Stimulated activated CD8-positive, alpha-beta memory T cell treated with anti-CD3 and anti-CD28 coated beads, Interleukin-15, amount 100 ng/mL, for 4 hours (primary cell): ENCODE measurements at regions not wholly inside any gene's neighbourhood (a gene's known extent, or its start where the extent isn't known, plus 50 kb on each side); places are given as distances from the start of the nearest gene placed in this dataset.

ENCODE experiments used
- DNase-seq, 2 donors: peaks; one replicate each; pipeline ENCODE4 v3.0.0-alpha.2; 2020; ENCODE audit warnings: low read depth in 2 of 2

GRCh38 chr14:100438678-100439592 lies 115.8 kb downstream of the SLC25A47 start:
- peak; percentile 17 to 38 for DNase-seq

GRCh38 chr14:100439781-100440180 lies 116.6 kb downstream of the SLC25A47 start:
- DNase-seq, result no peak

GRCh38 chr14:100440207-100440631 lies 117.1 kb downstream of the SLC25A47 start:
- DNase-seq, result no peak

GRCh38 chr14:100440758-100441203 lies 117.6 kb downstream of the SLC25A47 start:
- no peak for DNase-seq

GRCh38 chr14:100441271-100441947 lies 118.3 kb downstream of the SLC25A47 start:
- DNase-seq, result no peak

GRCh38 chr14:100442036-100442435 lies 118.9 kb downstream of the SLC25A47 start:
- DNase-seq, result no peak

- no peak for DNase-seq
Measured at GRCh38 chr14:100442498-100443490, 119.7 kb downstream of the SLC25A47 start.

GRCh38 chr14:100443603-100444002 lies 120.5 kb downstream of the SLC25A47 start:
- DNase-seq, result no peak

GRCh38 chr14:100445436-100446088 lies 122.4 kb downstream of the SLC25A47 start:
- DNase-seq, result no peak

GRCh38 chr14:100446572-100446971 lies 123.4 kb downstream of the SLC25A47 start:
- no peak for DNase-seq

GRCh38 chr14:100448376-100448775 lies 125.2 kb downstream of the SLC25A47 start:
- DNase-seq, result no peak

GRCh38 chr14:100449225-100449987 lies 126.3 kb downstream of the SLC25A47 start:
- no peak for DNase-seq

- no peak for DNase-seq
Measured at GRCh38 chr14:100450049-100450448, 126.9 kb downstream of the SLC25A47 start.

- DNase-seq, result no peak
Measured at GRCh38 chr14:100450736-100451135, 127.6 kb downstream of the SLC25A47 start.

GRCh38 chr14:100451264-100451663 lies 128.1 kb downstream of the SLC25A47 start:
- no peak for DNase-seq

GRCh38 chr14:100453930-100454329 lies 130.8 kb downstream of the SLC25A47 start:
- DNase-seq, result no peak

GRCh38 chr14:100454437-100454836 lies 131.3 kb downstream of the SLC25A47 start:
- DNase-seq, result no peak

GRCh38 chr14:100463937-100464336 lies 123.3 kb downstream of the BEGAIN start:
- no peak for DNase-seq

- DNase-seq, result no peak
Measured at GRCh38 chr14:100466111-100466856, 120.9 kb downstream of the BEGAIN start.
